Activated CD4-positive, alpha-beta memory T cell treated with anti-CD3 and anti-CD28 coated beads for 36 hours (primary cell): ENCODE measurements at regions not wholly inside any gene's neighbourhood (a gene's known extent, or its start where the extent isn't known, plus 50 kb on each side); places are given as distances from the start of the nearest gene placed in this dataset.

Source experiments
- CTCF ChIA-PET: fragments of 350-600 bp; sonication (Branson Sonifier 250); formaldehyde crosslinking; loops from one replicate; lab custom pipeline; 2021; ENCODE audit warnings: antibody characterized with exemption, inconsistent platforms; lab: Charles Lee
- POLR2A ChIA-PET: fragments of 350-600 bp; sonication (Branson Sonifier 250); formaldehyde crosslinking; loops from one replicate; lab custom pipeline; 2021; ENCODE audit warnings: antibody characterized with exemption; lab: Charles Lee
- DNase-seq: peaks from one replicate; pipeline ENCODE4 v3.0.0-alpha.2; 2020
- H3K27ac Mint-ChIP-seq: one replicate; pipeline ENCODE4 v1.8.0; 2021; ENCODE audit warnings: mixed read lengths
- H3K27me3 Mint-ChIP-seq: one replicate; pipeline ENCODE4 v1.8.0; 2021; ENCODE audit warnings: mixed read lengths
- H3K36me3 Mint-ChIP-seq: one replicate; pipeline ENCODE4 v1.8.0; 2021; ENCODE audit warnings: mixed read lengths
- H3K4me1 Mint-ChIP-seq: one replicate; pipeline ENCODE4 v1.8.0; 2021; ENCODE audit warnings: low read depth, mixed read lengths
- H3K4me3 Mint-ChIP-seq: one replicate; pipeline ENCODE4 v1.8.0; 2021; ENCODE audit warnings: mild to moderate bottlenecking, mixed read lengths
- H3K9me3 Mint-ChIP-seq: one replicate; pipeline ENCODE4 v1.8.0; 2021; ENCODE audit warnings: mixed read lengths
- intact Hi-C: fragments of 100-400 bp; cut with micrococcal nuclease; formaldehyde crosslinking; loops from one replicate; pipeline ENCODE4 v1.15.1; 2023

- H3K9me3 Mint-ChIP-seq = peaks cover 2% of the 10 kb centered on the region
- no peak overlapping the region for H3K4me3 Mint-ChIP-seq
- no peaks in the 10 kb centered on the region for H3K36me3 Mint-ChIP-seq
- ChIA-PET POLR2A (no interaction called here), CTCF (no interaction called here)
- no peak for DNase-seq
- H3K27ac Mint-ChIP-seq = no peak overlapping the region
- no peaks in the 10 kb centered on the region for H3K4me1 Mint-ChIP-seq
- no peaks in the 10 kb centered on the region for H3K27me3 Mint-ChIP-seq
- intact Hi-C loops = no loop called here
These were observed 143.4 kb downstream of the TMEM17 start for GRCh38 chr2:62362561-62362960.

GRCh38 chr2:62361964-62362363 lies 144.0 kb downstream of the TMEM17 start:
- H3K27me3 Mint-ChIP-seq = no peaks in the 10 kb centered on the region
- peaks cover 2% of the 10 kb centered on the region for H3K9me3 Mint-ChIP-seq
- intact Hi-C loops = no loop called here
- ChIA-PET CTCF (no interaction called here), POLR2A (no interaction called here)
- no peak for DNase-seq
- H3K4me1 Mint-ChIP-seq = no peaks in the 10 kb centered on the region
- no peaks in the 10 kb centered on the region for H3K36me3 Mint-ChIP-seq
- no peak overlapping the region for H3K4me3 Mint-ChIP-seq
- H3K27ac Mint-ChIP-seq = no peak overlapping the region

GRCh38 chr2:62354771-62355561 lies 151.0 kb downstream of the TMEM17 start:
- no peak overlapping the region for H3K4me3 Mint-ChIP-seq
- no peaks in the 10 kb centered on the region for H3K36me3 Mint-ChIP-seq
- ChIA-PET CTCF (interaction anchor here (1.0 kb wide), 1 partner anchor 155 kb away, joined by 3 read pairs; no protein-coding TSS in a partner anchor), POLR2A (no interaction called here)
- intact Hi-C loops = no loop called here
- H3K4me1 Mint-ChIP-seq = no peaks in the 10 kb centered on the region
- no peaks in the 10 kb centered on the region for H3K27me3 Mint-ChIP-seq
- no peak for DNase-seq
- H3K27ac Mint-ChIP-seq = no peak overlapping the region
- peaks cover 7% of the 10 kb centered on the region for H3K9me3 Mint-ChIP-seq

GRCh38 chr2:62352031-62352430 lies 154.0 kb downstream of the TMEM17 start:
- H3K27ac Mint-ChIP-seq = no peak overlapping the region
- H3K4me3 Mint-ChIP-seq = no peak overlapping the region
- intact Hi-C loops = no loop called here
- peaks cover 7% of the 10 kb centered on the region for H3K9me3 Mint-ChIP-seq
- ChIA-PET POLR2A (no interaction called here), CTCF (no interaction called here)
- DNase-seq = no peak
- H3K36me3 Mint-ChIP-seq = no peaks in the 10 kb centered on the region
- no peaks in the 10 kb centered on the region for H3K4me1 Mint-ChIP-seq
- no peaks in the 10 kb centered on the region for H3K27me3 Mint-ChIP-seq

- POLR2A ChIA-PET = no interaction called here
- no peaks in the 10 kb centered on the region for H3K4me1 Mint-ChIP-seq
- no peaks in the 10 kb centered on the region for H3K36me3 Mint-ChIP-seq
- CTCF ChIA-PET = no interaction called here
- no peak overlapping the region for H3K27ac Mint-ChIP-seq
- no peak overlapping the region for H3K4me3 Mint-ChIP-seq
- intact Hi-C loops = no loop called here
- no peaks in the 10 kb centered on the region for H3K27me3 Mint-ChIP-seq
- peaks cover 7% of the 10 kb centered on the region for H3K9me3 Mint-ChIP-seq
- DNase-seq = no peak
These were observed 153.9 kb downstream of the B3GNT2 start for GRCh38 chr2:62349788-62350187.

GRCh38 chr2:62348700-62349099 lies 152.8 kb downstream of the B3GNT2 start:
- ChIA-PET POLR2A (no interaction called here), CTCF (no interaction called here)
- intact Hi-C loops = no loop called here
- Mint-ChIP-seq H3K27me3 (no peaks in the 10 kb centered on the region), H3K4me3 (no peak overlapping the region), H3K4me1 (peaks cover 2% of the 10 kb centered on the region), H3K9me3 (peaks cover 7% of the 10 kb centered on the region), H3K27ac (no peak overlapping the region), H3K36me3 (no peaks in the 10 kb centered on the region)
- DNase-seq = no peak

GRCh38 chr2:62347563-62348270 lies 151.8 kb downstream of the B3GNT2 start:
- POLR2A ChIA-PET = no interaction called here
- H3K4me3 Mint-ChIP-seq = no peak overlapping the region
- H3K36me3 Mint-ChIP-seq = no peaks in the 10 kb centered on the region
- DNase-seq = no peak
- intact Hi-C loops = no loop called here
- peaks cover 2% of the 10 kb centered on the region for H3K4me1 Mint-ChIP-seq
- peaks cover 7% of the 10 kb centered on the region for H3K9me3 Mint-ChIP-seq
- no peak overlapping the region for H3K27ac Mint-ChIP-seq
- no peaks in the 10 kb centered on the region for H3K27me3 Mint-ChIP-seq
- CTCF ChIA-PET = no interaction called here

GRCh38 chr2:62344472-62344871 lies 148.6 kb downstream of the B3GNT2 start:
- Mint-ChIP-seq H3K4me1 (peaks cover 2% of the 10 kb centered on the region), H3K36me3 (no peaks in the 10 kb centered on the region), H3K9me3 (no peaks in the 10 kb centered on the region), H3K27me3 (no peaks in the 10 kb centered on the region), H3K4me3 (no peak overlapping the region), H3K27ac (no peak overlapping the region)
- intact Hi-C loops = no loop called here
- POLR2A ChIA-PET = no interaction called here
- CTCF ChIA-PET = interaction anchor here (0.7 kb wide), 1 partner anchor 393 kb away, joined by 3 read pairs; no protein-coding TSS in a partner anchor
- DNase-seq = peak; percentile 17

- no peak overlapping the region for H3K27ac Mint-ChIP-seq
- CTCF ChIA-PET = no interaction called here
- intact Hi-C loops = no loop called here
- H3K4me1 Mint-ChIP-seq = peaks cover 2% of the 10 kb centered on the region
- H3K4me3 Mint-ChIP-seq = no peak overlapping the region
- no peak for DNase-seq
- H3K9me3 Mint-ChIP-seq = no peaks in the 10 kb centered on the region
- H3K36me3 Mint-ChIP-seq = no peaks in the 10 kb centered on the region
- no peaks in the 10 kb centered on the region for H3K27me3 Mint-ChIP-seq
- POLR2A ChIA-PET = no interaction called here
These were observed 147.9 kb downstream of the B3GNT2 start for GRCh38 chr2:62343636-62344337.

GRCh38 chr2:62343206-62343605 lies 147.3 kb downstream of the B3GNT2 start:
- intact Hi-C loops = no loop called here
- Mint-ChIP-seq H3K4me3 (no peak overlapping the region), H3K27ac (no peak overlapping the region), H3K36me3 (no peaks in the 10 kb centered on the region), H3K27me3 (no peaks in the 10 kb centered on the region), H3K9me3 (no peaks in the 10 kb centered on the region), H3K4me1 (peaks cover 2% of the 10 kb centered on the region)
- DNase-seq = no peak
- ChIA-PET POLR2A (no interaction called here), CTCF (no interaction called here)

GRCh38 chr2:62340994-62341484 lies 145.1 kb downstream of the B3GNT2 start:
- peak; percentile 34 for DNase-seq
- H3K9me3 Mint-ChIP-seq = no peaks in the 10 kb centered on the region
- H3K4me1 Mint-ChIP-seq = peaks cover 2% of the 10 kb centered on the region
- H3K4me3 Mint-ChIP-seq = no peak overlapping the region
- POLR2A ChIA-PET = no interaction called here
- intact Hi-C loops = no loop called here
- no peak overlapping the region for H3K27ac Mint-ChIP-seq
- no peaks in the 10 kb centered on the region for H3K36me3 Mint-ChIP-seq
- CTCF ChIA-PET = no interaction called here
- H3K27me3 Mint-ChIP-seq = no peaks in the 10 kb centered on the region

- intact Hi-C loops = no loop called here
- POLR2A ChIA-PET = no interaction called here
- CTCF ChIA-PET = interaction anchor here (0.6 kb wide), 1 partner anchor 66 kb away, joined by 3 read pairs; no protein-coding TSS in a partner anchor
- Mint-ChIP-seq H3K36me3 (no peaks in the 10 kb centered on the region), H3K4me1 (peaks cover 2% of the 10 kb centered on the region), H3K9me3 (no peaks in the 10 kb centered on the region), H3K27ac (no peak overlapping the region), H3K27me3 (no peaks in the 10 kb centered on the region), H3K4me3 (no peak overlapping the region)
- DNase-seq = no peak
These were observed 143.9 kb downstream of the B3GNT2 start for GRCh38 chr2:62339837-62340236.
